HCT116 (cell line): ENCODE measurements at regions not wholly inside any gene's neighbourhood (a gene's known extent, or its start where the extent isn't known, plus 50 kb on each side); places are given as distances from the start of the nearest gene placed in this dataset.

Experiments used
- ATAC-seq: fragments of 200-7000 bp; cut with Tn5 transposase; 2 replicates; pipeline ENCODE4 v1.9.1; 2020; ENCODE audit warnings: mild to moderate bottlenecking, moderate library complexity
- BruUV-seq: library from RNA; stranded (reverse); fragments of 400-500 nt; replicated peaks from 2 replicates; lab custom pipeline; 2021; lab: Mats Ljungman, UMichigan
- CTCF ChIA-PET: fragments of 300-600 bp; sonication (Branson Sonifier 250); formaldehyde crosslinking; loops from one replicate; lab custom pipeline; 2021; ENCODE audit warnings: antibody characterized with exemption; lab: Charles Lee
- POLR2A ChIA-PET: fragments of 300-600, 350-600 bp; sonication (Branson Sonifier 250); formaldehyde crosslinking; loops from one replicate; lab custom pipeline; 2021; ENCODE audit warnings: antibody characterized with exemption; lab: Charles Lee
- RAD21 ChIA-PET, 2 experiments: fragments of 300-600 bp; sonication (Branson Sonifier 250); formaldehyde crosslinking; loops; one replicate each; lab custom pipeline; 2023; ENCODE audit warnings: low total read pairs in 2 of 2; ENCODE audit not compliant: uncharacterized antibody in 2 of 2, unreplicated experiment in 2 of 2, low non-redundant PET in 1 of 2; lab: Charles Lee
- DNase-seq: peaks from one replicate; pipeline ENCODE4 v3.0.0-alpha.2; 2010; ENCODE audit warnings: low read depth, low spot score
- H2AFZ ChIP-seq: fragments of 200-600 bp; shearing (Covaris generic), sonication (generic); 2 replicates; pipeline ENCODE4 v1.6.1; 2017; ENCODE audit warnings: low read depth, mixed run types, mixed read lengths, antibody characterized with exemption, low read length; ENCODE audit not compliant: poor library complexity, severe bottlenecking
- H3K27ac ChIP-seq: 2 replicates; pipeline ENCODE4 v1.5.1; 2012; ENCODE audit warnings: low read depth, low read length
- H3K27me3 ChIP-seq: fragments of 200-600 bp; sonication (generic); 2 replicates; pipeline ENCODE4 v1.6.1; 2016; ENCODE audit warnings: mixed run types, low read length, mixed read lengths; ENCODE audit not compliant: insufficient read depth
- H3K36me3 ChIP-seq, 2 experiments: fragments of 200-500 bp in 1 of 2; fragments of 200-600 bp in 1 of 2; sonication (Bioruptor generic) in 1 of 2; sonication (generic) in 1 of 2; 2 replicates each; pipeline versions ENCODE4 v1.5.1 to v1.6.1; 2014 to 2016; ENCODE audit warnings: low read length in 2 of 2, inconsistent platforms in 1 of 2, mixed read lengths in 1 of 2, mixed run types in 1 of 2; ENCODE audit not compliant: insufficient read depth in 2 of 2, control insufficient read depth in 1 of 2
- H3K4me1 ChIP-seq, 2 experiments: fragments of 200-600 bp in 1 of 2; sonication (generic) in 1 of 2; 2 replicates each; pipeline versions ENCODE4 v1.5.1 to v1.6.1; 2012 to 2017; ENCODE audit warnings: low read length in 2 of 2, inconsistent platforms in 1 of 2, mild to moderate bottlenecking in 1 of 2, mixed read lengths in 1 of 2, mixed run types in 1 of 2, moderate library complexity in 1 of 2; ENCODE audit not compliant: insufficient read depth in 2 of 2, control insufficient read depth in 1 of 2
- H3K4me2 ChIP-seq: fragments of 200-600 bp; sonication (generic); 2 replicates; pipeline ENCODE4 v1.6.1; 2017; ENCODE audit warnings: mixed run types, low read length, mixed read lengths
- H3K4me3 ChIP-seq, 2 experiments: fragments of 200-600 bp in 1 of 2; sonication (generic) in 1 of 2; replicated peaks in 1 of 2; 2 replicates each; pipeline ENCODE4 v1.5.1; 2011 to 2016; ENCODE audit warnings: low read length in 2 of 2, control low read depth in 1 of 2, low read depth in 1 of 2, mild to moderate bottlenecking in 1 of 2, mixed read lengths in 1 of 2, mixed run types in 1 of 2
- H3K79me2 ChIP-seq: fragments of 200-600 bp; sonication (generic); 2 replicates; pipeline ENCODE4 v1.6.1; 2017; ENCODE audit warnings: mild to moderate bottlenecking, mixed run types, low read length, moderate library complexity, mixed read lengths; ENCODE audit not compliant: insufficient read depth
- H3K9ac ChIP-seq: fragments of 200-600 bp; sonication (generic); 2 replicates; pipeline ENCODE4 v1.6.1; 2016; ENCODE audit warnings: low read length, mixed read lengths
- H3K9me2 ChIP-seq: fragments of 200-600 bp; sonication (generic), shearing (Covaris generic); 2 replicates; pipeline ENCODE4 v1.6.1; 2017; ENCODE audit warnings: mixed run types, mild to moderate bottlenecking, moderate library complexity; ENCODE audit not compliant: insufficient read depth
- H3K9me3 ChIP-seq, 2 experiments: fragments of 200-500 bp in 1 of 2; fragments of 200-600 bp in 1 of 2; sonication (Bioruptor generic) in 1 of 2; sonication (generic) in 1 of 2; 2 replicates each; pipeline ENCODE4 v1.6.1; 2014 to 2017; ENCODE audit warnings: low read length in 2 of 2, mixed read lengths in 2 of 2, inconsistent platforms in 1 of 2, low read depth in 1 of 2, mild to moderate bottlenecking in 1 of 2, mixed run types in 1 of 2, moderate library complexity in 1 of 2; ENCODE audit not compliant: control insufficient read depth in 1 of 2, insufficient read depth in 1 of 2
- H4K20me1 ChIP-seq: fragments of 200-600 bp; sonication (generic), shearing (Covaris generic); 2 replicates; pipeline ENCODE4 v1.6.1; 2017; ENCODE audit warnings: mixed run types, mild to moderate bottlenecking, moderate library complexity; ENCODE audit not compliant: insufficient read depth
- CEBPB ChIP-seq: IDR thresholded peaks from 2 replicates; pipeline ENCODE4 v1.6.1; 2012; ENCODE audit warnings: low read depth
- CTCF ChIP-seq, 3 experiments: fragments of 200-600 bp in 1 of 3; sonication (generic) in 1 of 3; IDR thresholded peaks in 2 of 3; conservative IDR thresholded peaks in 1 of 3; 2 replicates each; pipeline ENCODE4 v1.5.1; 2012 to 2017; ENCODE audit warnings: low read depth in 2 of 3, low read length in 2 of 3, antibody characterized with exemption in 1 of 3, borderline replicate concordance in 1 of 3, control low read depth in 1 of 3, mild to moderate bottlenecking in 1 of 3, mixed read lengths in 1 of 3, mixed run types in 1 of 3, moderate library complexity in 1 of 3; ENCODE audit not compliant: insufficient read depth in 1 of 3
- EGR1 ChIP-seq: IDR thresholded peaks from 2 replicates; pipeline ENCODE4 v1.6.1; 2012; ENCODE audit warnings: low read depth
- ELF1 ChIP-seq: IDR thresholded peaks from 2 replicates; pipeline ENCODE4 v1.6.1; 2012; ENCODE audit warnings: low read depth, borderline replicate concordance
- EZH2phosphoT487 ChIP-seq: fragments of 200-600 bp; IDR thresholded peaks from 2 replicates; pipeline ENCODE4 v1.6.1; 2018; ENCODE audit warnings: antibody characterized with exemption, borderline replicate concordance
- FOSL1 ChIP-seq: IDR thresholded peaks from 2 replicates; pipeline ENCODE4 v1.6.1; 2012; ENCODE audit warnings: low read depth
- POLR2A ChIP-seq: IDR thresholded peaks from 2 replicates; pipeline ENCODE4 v1.7.0; 2011; ENCODE audit warnings: borderline replicate concordance; ENCODE audit not compliant: insufficient read depth, insufficient read length; ENCODE audit errors: extremely low read depth
- SRF ChIP-seq: IDR thresholded peaks from 2 replicates; pipeline ENCODE4 v1.6.1; 2012; ENCODE audit warnings: low read depth
- TCF7L2 ChIP-seq: IDR thresholded peaks from 2 replicates; pipeline ENCODE4 v1.7.0; 2011; ENCODE audit warnings: borderline replicate concordance, inconsistent platforms; ENCODE audit not compliant: insufficient read depth, insufficient read length; ENCODE audit errors: extremely low read depth
- ZBTB33 ChIP-seq: IDR thresholded peaks from 2 replicates; pipeline ENCODE4 v1.6.1; 2011; ENCODE audit warnings: mild to moderate bottlenecking, low read length, moderate library complexity; ENCODE audit not compliant: insufficient replicate concordance; ENCODE audit errors: extremely low read depth
- ZFX ChIP-seq: fragments of 450-650 bp; IDR thresholded peaks from 2 replicates; pipeline ENCODE4 v1.6.1; 2017
- ZNF274 ChIP-seq: fragments of 200-500 bp; sonication (Bioruptor generic); IDR thresholded peaks from 2 replicates; pipeline ENCODE4 v1.6.1; 2014; ENCODE audit warnings: mild to moderate bottlenecking, low read depth, low read length, inconsistent platforms
- intact Hi-C: fragments of 100-400 bp; cut with micrococcal nuclease; formaldehyde crosslinking; loops from 2 replicates; pipeline ENCODE4 v1.10.0; 2022

- BruUV-seq, result no TSS peak
- RAD21 ChIA-PET, result no interaction called here
Measured at GRCh38 chr10:105843786-105844185, 1202.7 kb downstream of the SORCS3 start.

More at GRCh38 chr10:105843786-105844185, 1202.7 kb downstream of the SORCS3 start:
- Histone ChIP-seq H3K4me2 (no peak overlapping the region), H3K4me3 (no peak overlapping the region), H2AFZ (no peak overlapping the region), H3K9me2 (no peaks in the 10 kb centered on the region), H3K27me3 (no peaks in the 10 kb centered on the region), H3K79me2 (no peaks in the 10 kb centered on the region), H3K4me1 (no peaks in the 10 kb centered on the region), H3K9me3 (peaks cover 16 to 32% of the 10 kb centered on the region in 2 experiments; a peak in 2 of 4 replicates), H3K27ac (no peak overlapping the region), H4K20me1 (no peaks in the 10 kb centered on the region), H3K9ac (no peak overlapping the region), H3K36me3 (no peaks in the 10 kb centered on the region)
- CTCF ChIA-PET, result no interaction called here
- intact Hi-C loops, result no loop called here
- DNase-seq (no peak), ATAC-seq (no peak)
- POLR2A ChIA-PET, result no interaction called here
- TF ChIP-seq ZFX, result no peak
- TF ChIP-seq EGR1, result no peak
- TF ChIP-seq ZNF274, result no peak
- TF ChIP-seq ZBTB33, result no peak
- no peak for TF ChIP-seq SRF
- no peak for TF ChIP-seq CTCF (IDR thresholded peaks at IDR 0.05 in 2 of 3, conservative IDR thresholded peaks at IDR 0.05 in 1 of 3; ENCODE audit: borderline replicate concordance in 1 of 3, insufficient read depth in 1 of 3, low read depth in 2 of 3, low read length in 2 of 3)
- no peak for TF ChIP-seq EZH2phosphoT487
- TF ChIP-seq CEBPB, result no peak
- TF ChIP-seq TCF7L2, result no peak
- TF ChIP-seq ELF1, result no peak
- TF ChIP-seq POLR2A, result no peak
- TF ChIP-seq FOSL1, result no peak
